ENCODE measurements at regions not wholly inside any gene's neighbourhood (a gene's known extent, or its start where the extent isn't known, plus 50 kb on each side); places are given as distances from the start of the nearest gene placed in this dataset.
A peak's percentile ranks its signal among the peaks of the same experiment; 100 is the strongest.

GRCh38 chr4:38281371-38282071, 321.3 kb downstream of the PTTG2 start:
- no peak overlapping the region for H3K4me3 ChIP-seq (ENCODE audit: severe bottlenecking)
- peaks cover 5% of the 10 kb centered on the region for H3K4me1 ChIP-seq (ENCODE audit: insufficient read depth, poor library complexity, severe bottlenecking)
- no peaks in the 10 kb centered on the region for H3K27me3 ChIP-seq (ENCODE audit: insufficient read depth, poor library complexity, severe bottlenecking)
- H3K27ac ChIP-seq (ENCODE audit: poor library complexity, severe bottlenecking) = no peak overlapping the region
- no peaks in the 10 kb centered on the region for H3K36me3 ChIP-seq (ENCODE audit: low read depth)
- DNase-seq (ENCODE audit: low spot score) = no peak
- ATAC-seq (ENCODE audit: low read depth) = peak; percentile 77
- no peak for TF ChIP-seq CTCF (IDR thresholded peaks at IDR 0.05; ENCODE audit: poor library complexity, severe bottlenecking)
- no peaks in the 10 kb centered on the region for H3K9me3 ChIP-seq (ENCODE audit: severe bottlenecking)

GRCh38 chr4:38283724-38284123, 323.5 kb downstream of the PTTG2 start:
- Histone ChIP-seq H3K9me3 (ENCODE audit: severe bottlenecking) (no peaks in the 10 kb centered on the region), H3K4me1 (ENCODE audit: insufficient read depth, poor library complexity, severe bottlenecking) (peaks cover 5% of the 10 kb centered on the region), H3K27me3 (ENCODE audit: insufficient read depth, poor library complexity, severe bottlenecking) (no peaks in the 10 kb centered on the region), H3K4me3 (ENCODE audit: severe bottlenecking) (no peak overlapping the region), H3K36me3 (ENCODE audit: low read depth) (no peaks in the 10 kb centered on the region), H3K27ac (ENCODE audit: poor library complexity, severe bottlenecking) (no peak overlapping the region)
- DNase-seq (ENCODE audit: low spot score) = no peak
- ATAC-seq (ENCODE audit: low read depth) = no peak
- no peak for TF ChIP-seq CTCF (IDR thresholded peaks at IDR 0.05; ENCODE audit: poor library complexity, severe bottlenecking)

GRCh38 chr4:38284294-38285030, 324.3 kb downstream of the PTTG2 start:
- no peak for TF ChIP-seq CTCF (IDR thresholded peaks at IDR 0.05; ENCODE audit: poor library complexity, severe bottlenecking)
- Histone ChIP-seq H3K4me1 (ENCODE audit: insufficient read depth, poor library complexity, severe bottlenecking) (peaks cover 5% of the 10 kb centered on the region), H3K4me3 (ENCODE audit: severe bottlenecking) (no peak overlapping the region), H3K9me3 (ENCODE audit: severe bottlenecking) (no peaks in the 10 kb centered on the region), H3K36me3 (ENCODE audit: low read depth) (no peaks in the 10 kb centered on the region), H3K27me3 (ENCODE audit: insufficient read depth, poor library complexity, severe bottlenecking) (no peaks in the 10 kb centered on the region), H3K27ac (ENCODE audit: poor library complexity, severe bottlenecking) (no peak overlapping the region)
- DNase-seq (ENCODE audit: low spot score) (no peak), ATAC-seq (ENCODE audit: low read depth) (no peak)

GRCh38 chr4:38287101-38287851, 327.1 kb downstream of the PTTG2 start:
- Histone ChIP-seq H3K4me3 (ENCODE audit: severe bottlenecking) (no peak overlapping the region), H3K36me3 (ENCODE audit: low read depth) (no peaks in the 10 kb centered on the region), H3K9me3 (ENCODE audit: severe bottlenecking) (no peaks in the 10 kb centered on the region), H3K27me3 (ENCODE audit: insufficient read depth, poor library complexity, severe bottlenecking) (no peaks in the 10 kb centered on the region), H3K27ac (ENCODE audit: poor library complexity, severe bottlenecking) (no peak overlapping the region), H3K4me1 (ENCODE audit: insufficient read depth, poor library complexity, severe bottlenecking) (peaks cover 12% of the 10 kb centered on the region)
- no peak for TF ChIP-seq CTCF (IDR thresholded peaks at IDR 0.05; ENCODE audit: poor library complexity, severe bottlenecking)
- ATAC-seq (ENCODE audit: low read depth) = no peak
- DNase-seq (ENCODE audit: low spot score) = no peak

Data from RWPE2 (cell line).